HL-60 (cell line): ENCODE measurements at regions not wholly inside any gene's neighbourhood (a gene's known extent, or its start where the extent isn't known, plus 50 kb on each side); places are given as distances from the start of the nearest gene placed in this dataset.

Experiments used
- DNase-seq, 2 experiments: peaks; one replicate each; pipeline ENCODE4 v3.0.0-alpha.2; 2010 to 2020; ENCODE audit warnings: low read depth in 1 of 2, low spot score in 1 of 2
- H3K27ac ChIP-seq: fragments of 250-450 bp; sonication (Bioruptor Pico); replicated peaks from 2 replicates; pipeline ENCODE4 v1.5.1; 2020; ENCODE audit warnings: mild to moderate bottlenecking, moderate library complexity
- H3K27me3 ChIP-seq: fragments of 250-450 bp; sonication (Bioruptor Pico); 2 replicates; pipeline ENCODE4 v1.5.1; 2021; ENCODE audit warnings: mild to moderate bottlenecking, moderate library complexity; ENCODE audit not compliant: insufficient read depth, poor library complexity, severe bottlenecking
- H3K4me3 ChIP-seq: replicated peaks from 2 replicates; pipeline ENCODE4 v1.5.1; 2011; ENCODE audit warnings: mild to moderate bottlenecking, control low read depth, low read length; ENCODE audit not compliant: insufficient read depth
- GABPA ChIP-seq: IDR thresholded peaks from 2 replicates; pipeline ENCODE4 v1.6.1; 2012; ENCODE audit warnings: low read depth
- POLR2AphosphoS5 ChIP-seq: IDR thresholded peaks from 2 replicates; pipeline ENCODE4 v1.6.1; 2012; ENCODE audit warnings: low read depth
- SPI1 ChIP-seq: IDR thresholded peaks from 2 replicates; pipeline ENCODE4 v1.6.1; 2012; ENCODE audit warnings: low read depth, mild to moderate bottlenecking, borderline replicate concordance
- TF ChIP-seq, protein P1 (sequence below): IDR thresholded peaks from one replicate; pipeline ENCODE4 v1.5.1; 2011; ENCODE audit warnings: low read length, control low read depth, inconsistent platforms; ENCODE audit not compliant: insufficient read depth
- TF ChIP-seq, protein P2 (sequence below): IDR thresholded peaks from 2 replicates; pipeline ENCODE4 v1.6.1; 2012; ENCODE audit warnings: low read depth; ENCODE audit not compliant: insufficient replicate concordance

GRCh38 chr12:105993766-105994555 is 144.8 kb downstream of the NUAK1 start:
- no peak overlapping the region for H3K4me3 ChIP-seq
- no peak for DNase-seq
- H3K27ac ChIP-seq = no peak overlapping the region
- TF ChIP-seq SPI1 (no peak), POLR2AphosphoS5 (no peak)
- TF ChIP-seq, protein P1, sequence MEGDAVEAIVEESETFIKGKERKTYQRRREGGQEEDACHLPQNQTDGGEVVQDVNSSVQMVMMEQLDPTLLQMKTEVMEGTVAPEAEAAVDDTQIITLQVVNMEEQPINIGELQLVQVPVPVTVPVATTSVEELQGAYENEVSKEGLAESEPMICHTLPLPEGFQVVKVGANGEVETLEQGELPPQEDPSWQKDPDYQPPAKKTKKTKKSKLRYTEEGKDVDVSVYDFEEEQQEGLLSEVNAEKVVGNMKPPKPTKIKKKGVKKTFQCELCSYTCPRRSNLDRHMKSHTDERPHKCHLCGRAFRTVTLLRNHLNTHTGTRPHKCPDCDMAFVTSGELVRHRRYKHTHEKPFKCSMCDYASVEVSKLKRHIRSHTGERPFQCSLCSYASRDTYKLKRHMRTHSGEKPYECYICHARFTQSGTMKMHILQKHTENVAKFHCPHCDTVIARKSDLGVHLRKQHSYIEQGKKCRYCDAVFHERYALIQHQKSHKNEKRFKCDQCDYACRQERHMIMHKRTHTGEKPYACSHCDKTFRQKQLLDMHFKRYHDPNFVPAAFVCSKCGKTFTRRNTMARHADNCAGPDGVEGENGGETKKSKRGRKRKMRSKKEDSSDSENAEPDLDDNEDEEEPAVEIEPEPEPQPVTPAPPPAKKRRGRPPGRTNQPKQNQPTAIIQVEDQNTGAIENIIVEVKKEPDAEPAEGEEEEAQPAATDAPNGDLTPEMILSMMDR = no peak
- no peaks in the 10 kb centered on the region for H3K27me3 ChIP-seq

DNA sequence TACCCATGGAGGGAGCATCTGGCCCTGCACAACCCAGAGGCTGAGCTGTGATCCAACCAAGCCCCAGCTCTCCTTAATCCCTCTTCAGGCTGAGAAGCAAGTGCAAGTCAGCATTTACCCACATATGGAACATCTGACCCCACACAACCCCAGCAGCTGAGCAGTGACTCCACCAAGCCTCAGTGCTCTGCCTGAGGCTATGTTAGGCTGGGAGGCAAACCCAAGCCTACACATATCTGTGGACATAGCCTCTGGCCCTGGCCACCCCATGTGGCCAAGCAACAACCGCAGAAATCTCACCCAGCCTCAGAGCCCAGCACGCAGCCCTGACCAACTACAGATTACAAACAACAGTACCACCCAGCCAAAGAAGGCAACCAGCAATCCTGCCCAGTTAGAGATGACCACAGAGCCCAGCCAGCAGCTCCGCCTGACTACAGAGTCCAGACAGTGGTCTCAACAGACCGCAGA is 142.8 kb downstream of the NUAK1 start:
- no peak for DNase-seq
- H3K27me3 ChIP-seq = no peaks in the 10 kb centered on the region
- no peak for TF ChIP-seq GABPA
- TF ChIP-seq, protein P2, sequence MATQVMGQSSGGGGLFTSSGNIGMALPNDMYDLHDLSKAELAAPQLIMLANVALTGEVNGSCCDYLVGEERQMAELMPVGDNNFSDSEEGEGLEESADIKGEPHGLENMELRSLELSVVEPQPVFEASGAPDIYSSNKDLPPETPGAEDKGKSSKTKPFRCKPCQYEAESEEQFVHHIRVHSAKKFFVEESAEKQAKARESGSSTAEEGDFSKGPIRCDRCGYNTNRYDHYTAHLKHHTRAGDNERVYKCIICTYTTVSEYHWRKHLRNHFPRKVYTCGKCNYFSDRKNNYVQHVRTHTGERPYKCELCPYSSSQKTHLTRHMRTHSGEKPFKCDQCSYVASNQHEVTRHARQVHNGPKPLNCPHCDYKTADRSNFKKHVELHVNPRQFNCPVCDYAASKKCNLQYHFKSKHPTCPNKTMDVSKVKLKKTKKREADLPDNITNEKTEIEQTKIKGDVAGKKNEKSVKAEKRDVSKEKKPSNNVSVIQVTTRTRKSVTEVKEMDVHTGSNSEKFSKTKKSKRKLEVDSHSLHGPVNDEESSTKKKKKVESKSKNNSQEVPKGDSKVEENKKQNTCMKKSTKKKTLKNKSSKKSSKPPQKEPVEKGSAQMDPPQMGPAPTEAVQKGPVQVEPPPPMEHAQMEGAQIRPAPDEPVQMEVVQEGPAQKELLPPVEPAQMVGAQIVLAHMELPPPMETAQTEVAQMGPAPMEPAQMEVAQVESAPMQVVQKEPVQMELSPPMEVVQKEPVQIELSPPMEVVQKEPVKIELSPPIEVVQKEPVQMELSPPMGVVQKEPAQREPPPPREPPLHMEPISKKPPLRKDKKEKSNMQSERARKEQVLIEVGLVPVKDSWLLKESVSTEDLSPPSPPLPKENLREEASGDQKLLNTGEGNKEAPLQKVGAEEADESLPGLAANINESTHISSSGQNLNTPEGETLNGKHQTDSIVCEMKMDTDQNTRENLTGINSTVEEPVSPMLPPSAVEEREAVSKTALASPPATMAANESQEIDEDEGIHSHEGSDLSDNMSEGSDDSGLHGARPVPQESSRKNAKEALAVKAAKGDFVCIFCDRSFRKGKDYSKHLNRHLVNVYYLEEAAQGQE = no peak
- no peak for TF ChIP-seq SPI1
- TF ChIP-seq, protein P1 = no peak
- TF ChIP-seq POLR2AphosphoS5 = no peak
- no peak overlapping the region for H3K27ac ChIP-seq
- H3K4me3 ChIP-seq = no peak overlapping the region

DNA sequence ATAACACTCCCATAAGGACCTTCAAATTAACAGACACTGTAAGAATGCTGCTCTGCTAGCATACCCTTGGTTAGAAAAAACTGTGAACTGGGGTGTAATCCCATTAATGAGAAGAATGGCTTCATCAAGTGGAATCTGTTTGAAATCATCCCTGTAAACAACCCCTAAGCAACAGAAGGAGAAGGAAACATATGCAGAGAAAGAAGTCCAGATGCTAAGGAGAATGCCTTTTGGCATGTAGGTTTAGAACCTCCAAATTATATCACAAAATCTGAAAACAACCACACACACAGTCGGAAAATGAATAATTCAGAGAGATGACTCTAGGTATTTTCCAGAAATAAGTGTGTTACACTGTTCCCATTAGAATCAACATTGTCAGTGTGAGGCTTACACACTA is 140.2 kb downstream of the NUAK1 start:
- H3K27ac ChIP-seq = no peak overlapping the region
- no peaks in the 10 kb centered on the region for H3K27me3 ChIP-seq
- no peak for TF ChIP-seq SPI1
- TF ChIP-seq GABPA = no peak
- no peak for TF ChIP-seq POLR2AphosphoS5
- no peak for DNase-seq
- H3K4me3 ChIP-seq = no peak overlapping the region

DNA sequence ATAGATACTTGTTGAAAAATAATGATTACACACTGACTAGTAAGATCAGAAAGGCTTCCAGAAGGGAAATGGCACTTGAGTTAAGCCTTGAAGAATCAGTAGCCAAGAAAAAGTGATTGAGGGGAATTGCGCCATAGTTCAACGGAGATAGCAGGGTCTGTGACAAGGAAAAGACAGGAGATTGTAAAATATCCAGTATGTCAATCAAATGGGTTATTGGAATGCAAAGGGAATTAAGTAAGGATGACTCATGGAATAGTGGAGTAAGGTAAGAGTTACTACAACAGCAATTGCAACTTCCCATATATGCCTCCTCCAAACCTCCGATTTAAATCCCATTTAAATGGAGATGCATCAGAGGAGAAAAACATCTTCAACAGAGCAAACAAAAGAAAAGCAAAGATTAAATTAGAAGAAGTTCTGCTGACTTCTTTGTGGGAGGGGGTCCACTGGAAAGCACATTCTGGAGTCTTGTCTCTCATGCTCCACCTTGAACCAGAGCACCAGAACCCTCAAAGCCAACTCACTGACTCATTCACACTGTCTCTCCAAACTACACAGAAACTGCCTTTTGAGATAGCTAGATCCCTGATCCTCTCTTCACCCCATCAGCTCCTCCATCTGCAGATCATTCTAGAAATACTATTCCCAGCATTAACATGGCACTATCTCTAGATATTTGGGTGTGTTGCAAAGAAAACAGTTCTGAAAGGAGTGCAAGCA is 138.2 kb downstream of the NUAK1 start:
- no peak overlapping the region for H3K27ac ChIP-seq
- H3K4me3 ChIP-seq = no peak overlapping the region
- no peaks in the 10 kb centered on the region for H3K27me3 ChIP-seq
- no peak for DNase-seq
- TF ChIP-seq, protein P1 = no peak
- no peak for TF ChIP-seq SPI1
- TF ChIP-seq, protein P2 = no peak
